ENCODE measurements at regions not wholly inside any gene's neighbourhood (a gene's known extent, or its start where the extent isn't known, plus 50 kb on each side); places are given as distances from the start of the nearest gene placed in this dataset.

GRCh38 chr20:48040491-48040890, 255.2 kb upstream of the SULF2 start:
- Histone ChIP-seq H3K4me2 (replicated peaks; ENCODE audit: extremely low read depth, low read length, poor library complexity, severe bottlenecking) (no peak overlapping the region), H3K27ac (ENCODE audit: low read depth in 1 of 2, low read length in 2 of 2) (no peak overlapping the region), H3K79me2 (ENCODE audit: insufficient read depth, low read length) (no peaks in the 10 kb centered on the region), H3K9ac (ENCODE audit: insufficient read depth, low read length, poor library complexity, severe bottlenecking) (no peak overlapping the region), H2AFZ (ENCODE audit: insufficient read depth, low read depth, low read length, poor library complexity, severe bottlenecking) (no peak overlapping the region), H4K20me1 (ENCODE audit: insufficient read depth, low read length) (no peaks in the 10 kb centered on the region), H3K4me1 (ENCODE audit: control insufficient read depth in 1 of 2, insufficient read depth in 2 of 2, low read length in 2 of 2) (no peaks in the 10 kb centered on the region), H3K9me3 (replicated peaks in 1 of 2; ENCODE audit: control insufficient read depth in 1 of 2, insufficient read depth in 1 of 2, low read length in 2 of 2) (no peaks in the 10 kb centered on the region), H3K27me3 (ENCODE audit: control insufficient read depth in 2 of 2, insufficient read depth in 2 of 2, low read length in 2 of 2) (peaks cover 0 to 3% of the 10 kb centered on the region in 2 donors), H3K36me3 (replicated peaks in 1 of 2; ENCODE audit: control insufficient read depth in 1 of 2, insufficient read depth in 2 of 2, low read length in 2 of 2) (no peaks in the 10 kb centered on the region), H3K4me3 (replicated peaks in 1 of 3; ENCODE audit: low read depth in 2 of 3, low read length in 3 of 3) (no peak overlapping the region)
- DNase-seq = no peak
- Mint-ChIP-seq H3K27me3 (ENCODE audit: low read depth in 3 of 3) (peaks cover 6 to 18% (median 8%) of the 10 kb centered on the region in 3 donors), H3K27ac (no peak overlapping the region), H3K4me3 (no peak overlapping the region), H3K4me1 (no peaks in the 10 kb centered on the region), H3K36me3 (no peaks in the 10 kb centered on the region), H3K9me3 (peaks cover 0 to 11% (median 0%) of the 10 kb centered on the region in 7 donors)
- intact Hi-C loops (cut with micrococcal nuclease) = no loop called here
- 78% methylated on average over 1 of the region's 6 CpGs for WGBS (ENCODE audit: insufficient coverage)
- TF ChIP-seq CTCF (IDR thresholded peaks at IDR 0.05) = no peak

- 80% methylated on average over 5 of the region's 7 CpGs for WGBS (ENCODE audit: insufficient coverage)
- no peaks in the 10 kb centered on the region for H3K36me3 ChIP-seq (replicated peaks in 1 of 2; ENCODE audit: control insufficient read depth in 1 of 2, insufficient read depth in 2 of 2, low read length in 2 of 2)
- no peak overlapping the region for H3K9ac ChIP-seq (ENCODE audit: insufficient read depth, low read length, poor library complexity, severe bottlenecking)
- Mint-ChIP-seq H3K4me1 (no peaks in the 10 kb centered on the region), H3K27ac (no peak overlapping the region), H3K4me3 (no peak overlapping the region), H3K9me3 (peaks cover 0 to 10% (median 2%) of the 10 kb centered on the region in 7 donors), H3K36me3 (no peaks in the 10 kb centered on the region), H3K27me3 (ENCODE audit: low read depth in 3 of 3) (peaks cover 6 to 19% (median 8%) of the 10 kb centered on the region in 3 donors)
- intact Hi-C loops (cut with micrococcal nuclease) = no loop called here
- H4K20me1 ChIP-seq (ENCODE audit: insufficient read depth, low read length) = no peaks in the 10 kb centered on the region
- no peaks in the 10 kb centered on the region for H3K79me2 ChIP-seq (ENCODE audit: insufficient read depth, low read length)
- no peaks in the 10 kb centered on the region for H3K9me3 ChIP-seq (replicated peaks in 1 of 2; ENCODE audit: control insufficient read depth in 1 of 2, insufficient read depth in 1 of 2, low read length in 2 of 2)
- no peak overlapping the region for H3K27ac ChIP-seq (ENCODE audit: low read depth in 1 of 2, low read length in 2 of 2)
- H3K4me2 ChIP-seq (replicated peaks; ENCODE audit: extremely low read depth, low read length, poor library complexity, severe bottlenecking) = no peak overlapping the region
- H3K4me1 ChIP-seq (ENCODE audit: control insufficient read depth in 1 of 2, insufficient read depth in 2 of 2, low read length in 2 of 2) = no peaks in the 10 kb centered on the region
- H3K27me3 ChIP-seq (ENCODE audit: control insufficient read depth in 2 of 2, insufficient read depth in 2 of 2, low read length in 2 of 2) = peaks cover 0 to 3% of the 10 kb centered on the region in 2 donors
- H3K4me3 ChIP-seq (replicated peaks in 1 of 3; ENCODE audit: low read depth in 2 of 3, low read length in 3 of 3) = no peak overlapping the region
- no peak overlapping the region for H2AFZ ChIP-seq (ENCODE audit: insufficient read depth, low read depth, low read length, poor library complexity, severe bottlenecking)
- no peak for DNase-seq
- no peak for TF ChIP-seq CTCF (IDR thresholded peaks at IDR 0.05)
Observed at GRCh38 chr20:48040051-48040450, 254.8 kb upstream of the SULF2 start.

Measured in CD14-positive monocyte (primary cell).